Kidney epithelial cell (primary cell): ENCODE measurements at regions not wholly inside any gene's neighbourhood (a gene's known extent, or its start where the extent isn't known, plus 50 kb on each side); places are given as distances from the start of the nearest gene placed in this dataset.

Experiments
- DNase-seq: peaks from one replicate; pipeline ENCODE4 v3.0.0-alpha.2; 2010; ENCODE audit warnings: low read depth
- H3K27me3 ChIP-seq: 2 replicates; pipeline ENCODE4 v1.6.0; 2011; ENCODE audit warnings: low read length; ENCODE audit not compliant: control insufficient read depth, insufficient read depth
- H3K36me3 ChIP-seq: 2 replicates; pipeline ENCODE4 v1.5.1; 2011; ENCODE audit warnings: low read length; ENCODE audit not compliant: control insufficient read depth, insufficient read depth
- H3K4me3 ChIP-seq: 2 replicates; pipeline ENCODE4 v1.5.1; 2011; ENCODE audit warnings: low read depth, mild to moderate bottlenecking, control low read depth, low read length
- TF ChIP-seq, protein P1 (sequence below): IDR thresholded peaks from 2 replicates; pipeline ENCODE4 v1.5.1; 2011; ENCODE audit warnings: mild to moderate bottlenecking, moderate library complexity, low read length, control low read depth, inconsistent platforms; ENCODE audit not compliant: insufficient read depth, poor library complexity, severe bottlenecking

DNA sequence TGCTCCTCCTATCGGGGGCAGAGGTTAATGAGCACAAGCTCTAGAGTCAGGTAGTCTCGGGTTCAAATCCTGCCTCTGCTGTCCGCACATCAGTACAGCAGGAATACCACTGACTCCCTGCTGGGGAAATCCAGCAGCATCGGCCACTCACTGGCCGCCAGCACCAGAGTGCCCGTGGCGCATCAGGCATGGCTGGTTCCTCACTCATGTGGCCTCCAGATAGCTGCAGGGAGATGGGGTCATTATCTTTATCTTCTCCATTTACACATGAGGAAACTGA lies 137.6 kb upstream of the COL5A1 start:
- Histone ChIP-seq H3K36me3 (no peaks in the 10 kb centered on the region), H3K27me3 (peaks cover 20% of the 10 kb centered on the region), H3K4me3 (no peak overlapping the region)
- DNase-seq: no peak
- TF ChIP-seq, protein P1, sequence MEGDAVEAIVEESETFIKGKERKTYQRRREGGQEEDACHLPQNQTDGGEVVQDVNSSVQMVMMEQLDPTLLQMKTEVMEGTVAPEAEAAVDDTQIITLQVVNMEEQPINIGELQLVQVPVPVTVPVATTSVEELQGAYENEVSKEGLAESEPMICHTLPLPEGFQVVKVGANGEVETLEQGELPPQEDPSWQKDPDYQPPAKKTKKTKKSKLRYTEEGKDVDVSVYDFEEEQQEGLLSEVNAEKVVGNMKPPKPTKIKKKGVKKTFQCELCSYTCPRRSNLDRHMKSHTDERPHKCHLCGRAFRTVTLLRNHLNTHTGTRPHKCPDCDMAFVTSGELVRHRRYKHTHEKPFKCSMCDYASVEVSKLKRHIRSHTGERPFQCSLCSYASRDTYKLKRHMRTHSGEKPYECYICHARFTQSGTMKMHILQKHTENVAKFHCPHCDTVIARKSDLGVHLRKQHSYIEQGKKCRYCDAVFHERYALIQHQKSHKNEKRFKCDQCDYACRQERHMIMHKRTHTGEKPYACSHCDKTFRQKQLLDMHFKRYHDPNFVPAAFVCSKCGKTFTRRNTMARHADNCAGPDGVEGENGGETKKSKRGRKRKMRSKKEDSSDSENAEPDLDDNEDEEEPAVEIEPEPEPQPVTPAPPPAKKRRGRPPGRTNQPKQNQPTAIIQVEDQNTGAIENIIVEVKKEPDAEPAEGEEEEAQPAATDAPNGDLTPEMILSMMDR: no peak

DNA sequence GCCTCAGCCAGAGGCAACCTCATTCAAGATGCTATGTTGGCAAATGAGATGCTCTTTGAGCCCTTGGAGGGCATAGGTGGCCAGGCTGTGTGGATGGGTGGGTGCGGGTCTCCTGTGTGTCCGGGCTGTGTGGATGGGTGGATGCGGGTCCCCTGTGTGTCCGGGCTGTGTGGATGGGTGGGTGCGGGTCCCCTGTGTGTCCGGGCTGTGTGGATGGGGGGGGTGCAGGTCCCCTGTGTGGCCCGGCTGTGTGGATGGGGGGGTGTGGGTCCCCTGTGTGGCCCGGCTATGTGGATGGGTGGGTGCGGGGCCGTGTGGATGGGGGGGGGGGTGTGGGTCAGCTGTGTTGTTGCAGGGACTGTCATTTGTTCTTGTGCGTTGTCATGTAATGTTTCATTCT lies 136.6 kb upstream of the COL5A1 start:
- DNase-seq: no peak
- TF ChIP-seq, protein P1: no peak
- no peak overlapping the region for H3K4me3 ChIP-seq
- peaks cover 20% of the 10 kb centered on the region for H3K27me3 ChIP-seq
- no peaks in the 10 kb centered on the region for H3K36me3 ChIP-seq

- no peak for DNase-seq
- no peak overlapping the region for H3K4me3 ChIP-seq
- TF ChIP-seq, protein P1: no peak
- no peaks in the 10 kb centered on the region for H3K36me3 ChIP-seq
- H3K27me3 ChIP-seq: no peaks in the 10 kb centered on the region
Observed at GRCh38 chr9:134509281-134509680, 132.3 kb upstream of the COL5A1 start.

DNA sequence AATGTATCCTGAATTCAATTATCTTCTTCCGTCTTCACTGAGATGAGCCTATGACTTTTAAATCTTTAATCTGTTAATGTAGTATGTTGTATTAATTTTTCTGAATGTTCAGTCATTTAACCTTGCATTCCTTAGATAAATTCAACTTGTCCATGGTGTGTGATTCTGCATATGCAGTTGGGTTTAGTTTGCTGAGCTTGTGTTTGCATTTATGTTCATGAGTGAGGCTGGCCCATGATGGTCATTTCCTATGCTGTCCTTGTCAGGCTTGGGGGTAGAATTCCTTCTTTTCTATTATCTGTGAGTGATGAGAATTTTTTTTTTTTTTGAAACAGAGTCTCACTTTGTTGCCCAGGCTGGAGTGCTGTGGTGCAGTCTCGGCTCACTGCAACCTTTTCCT lies 131.8 kb upstream of the COL5A1 start:
- no peak overlapping the region for H3K4me3 ChIP-seq
- no peaks in the 10 kb centered on the region for H3K27me3 ChIP-seq
- no peak for DNase-seq
- H3K36me3 ChIP-seq: no peaks in the 10 kb centered on the region
- TF ChIP-seq, protein P1: no peak

GRCh38 chr9:134514503-134514902 lies 127.1 kb upstream of the COL5A1 start:
- DNase-seq: no peak
- Histone ChIP-seq H3K4me3 (no peak overlapping the region), H3K36me3 (no peaks in the 10 kb centered on the region), H3K27me3 (no peaks in the 10 kb centered on the region)
- TF ChIP-seq, protein P1: no peak

GRCh38 chr9:134515026-134515821 lies 126.4 kb upstream of the COL5A1 start:
- TF ChIP-seq, protein P1: no peak
- Histone ChIP-seq H3K4me3 (no peak overlapping the region), H3K27me3 (no peaks in the 10 kb centered on the region), H3K36me3 (no peaks in the 10 kb centered on the region)
- DNase-seq: no peak
